Lung (tissue), 9 donors: ENCODE measurements at regions not wholly inside any gene's neighbourhood (a gene's known extent, or its start where the extent isn't known, plus 50 kb on each side); places are given as distances from the start of the nearest gene placed in this dataset.
"Not testable (repeated sequence)": the region's sequence is repeated elsewhere in the genome, so short reads cannot be mapped to it uniquely, and the experiment has no call there.

ENCODE experiments used
- ATAC-seq: fragments of 200-7000 bp; cut with Tn5 transposase; one replicate; pipeline ENCODE4 v1.9.1; 2020; ENCODE audit warnings: moderate number of reproducible peaks; ENCODE audit not compliant: insufficient read depth, low FRiP score
- DNase-seq, 3 donors: peaks; one replicate each; pipeline ENCODE4 v3.0.0-alpha.2; 2013 to 2017
- H3K27ac ChIP-seq, 2 donors: one replicate each; pipeline ENCODE4 v1.5.1; 2013; ENCODE audit warnings: mild to moderate bottlenecking in 2 of 2, moderate library complexity in 2 of 2, control low read depth in 1 of 2, inconsistent platforms in 1 of 2, low read depth in 1 of 2, low read length in 1 of 2
- H3K27me3 ChIP-seq, 3 donors: one replicate each; pipeline ENCODE4 v1.5.1; 2013; ENCODE audit warnings: low read length in 2 of 3; ENCODE audit not compliant: control insufficient read depth in 3 of 3, insufficient read depth in 3 of 3
- H3K36me3 ChIP-seq, 4 donors: one replicate each; pipeline ENCODE4 v1.5.1; 2013; ENCODE audit warnings: low read length in 4 of 4, mild to moderate bottlenecking in 1 of 4, moderate library complexity in 1 of 4; ENCODE audit not compliant: control insufficient read depth in 4 of 4, insufficient read depth in 4 of 4
- H3K4me1 ChIP-seq, 5 donors: one replicate each; pipeline ENCODE4 v1.5.1; 2013; ENCODE audit warnings: low read length in 5 of 5, mild to moderate bottlenecking in 2 of 5, moderate library complexity in 1 of 5; ENCODE audit not compliant: control insufficient read depth in 5 of 5, insufficient read depth in 5 of 5
- H3K4me3 ChIP-seq: one replicate; pipeline ENCODE4 v1.5.1; 2013; ENCODE audit warnings: mild to moderate bottlenecking, control low read depth, moderate library complexity
- H3K9ac ChIP-seq, 2 donors: one replicate each; pipeline ENCODE4 v1.5.1; 2013; ENCODE audit warnings: low read length in 2 of 2, control low read depth in 1 of 2; ENCODE audit not compliant: insufficient read depth in 1 of 2
- H3K9me3 ChIP-seq, 4 donors: one replicate each; pipeline ENCODE4 v1.5.1; 2013; ENCODE audit warnings: low read length in 3 of 4, mild to moderate bottlenecking in 1 of 4, moderate library complexity in 1 of 4; ENCODE audit not compliant: control insufficient read depth in 4 of 4, insufficient read depth in 3 of 4
- WGBS, 2 donors: extraction: QIAGEN DNeasy Blood & Tissue Kit; methylation state at CpG; one replicate each; pipeline ENCODE4 v1.1.7; 2013; 5-methylcytosine and 5-hydroxymethylcytosine counted together
- donor health status: Bipolar disorder and iron deficiency.
- donor health status: healthy.
- donor health status: DM: yes; HTN: yes; CAD: no.

GRCh38 chr1:149708192-149708853 is 74.2 kb upstream of the FCGR1A start:
- not testable (repeated sequence) for H3K36me3 ChIP-seq, H3K4me3 ChIP-seq, H3K4me1 ChIP-seq, H3K27me3 ChIP-seq, H3K27ac ChIP-seq, H3K9ac ChIP-seq, H3K9me3 ChIP-seq
- ATAC-seq (peak; percentile 80), DNase-seq (peak; percentile 88 to 96 (median 92))
- WGBS, 2 donors, result 1 to 2% methylated on average over 12 of the region's 22 CpGs

GRCh38 chr1:149711651-149712050 is 70.8 kb upstream of the FCGR1A start:
- not testable (repeated sequence) for H3K4me1 ChIP-seq, H3K9me3 ChIP-seq, H3K27me3 ChIP-seq, H3K27ac ChIP-seq, H3K9ac ChIP-seq, H3K4me3 ChIP-seq, DNase-seq, H3K36me3 ChIP-seq
- peak; percentile 78 for ATAC-seq
- WGBS, 2 donors, result 33% methylated on average over 1 of the region's 12 CpGs

DNA sequence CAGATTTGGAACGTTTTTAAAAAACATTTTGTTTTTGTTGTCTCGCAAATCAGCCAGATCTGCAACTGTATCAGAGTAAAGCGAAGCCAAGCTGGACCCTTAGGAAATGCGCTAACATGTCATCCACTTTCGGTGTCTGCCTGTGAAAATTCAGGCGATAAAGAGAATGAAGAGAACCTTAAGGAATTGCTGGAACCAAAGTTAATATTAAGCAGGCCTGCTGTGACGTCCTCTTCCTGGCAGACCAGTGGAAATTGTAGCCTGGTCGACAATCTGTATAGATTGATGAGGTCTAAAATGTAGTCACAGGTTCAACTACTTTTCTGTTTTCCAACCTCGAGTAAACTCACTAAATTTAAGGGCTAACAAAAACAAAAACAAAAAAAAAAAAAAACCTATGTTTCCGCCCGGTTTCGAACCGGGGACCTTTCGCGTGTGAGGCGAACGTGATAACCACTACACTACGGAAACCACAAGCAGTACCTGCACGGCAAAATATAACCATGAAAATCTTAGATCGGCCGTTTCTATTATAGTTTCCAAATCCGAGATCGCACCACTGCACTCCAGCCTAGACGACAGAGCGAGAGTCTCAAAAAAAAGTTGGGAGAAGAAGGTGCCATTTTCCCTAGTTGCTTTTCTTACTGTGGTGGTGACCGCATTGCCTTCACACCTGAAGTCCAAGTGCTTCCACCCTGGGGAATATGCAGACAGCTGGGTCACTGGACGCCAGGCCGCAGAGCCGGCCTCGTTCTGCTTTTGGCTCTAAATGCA is 70.2 kb upstream of the FCGR1A start:
- WGBS, 2 donors, result 17 to 22% methylated on average over 22 to 23 of the region's 30 CpGs
- not testable (repeated sequence) for H3K36me3 ChIP-seq, H3K4me3 ChIP-seq, ATAC-seq, H3K4me1 ChIP-seq, H3K9me3 ChIP-seq, H3K27me3 ChIP-seq, H3K27ac ChIP-seq
- peak; percentile 83 to 91 (median 91) for DNase-seq
- H3K9ac ChIP-seq, result peak overlapping the region in 1 of 2 donors; percentile 23

DNA sequence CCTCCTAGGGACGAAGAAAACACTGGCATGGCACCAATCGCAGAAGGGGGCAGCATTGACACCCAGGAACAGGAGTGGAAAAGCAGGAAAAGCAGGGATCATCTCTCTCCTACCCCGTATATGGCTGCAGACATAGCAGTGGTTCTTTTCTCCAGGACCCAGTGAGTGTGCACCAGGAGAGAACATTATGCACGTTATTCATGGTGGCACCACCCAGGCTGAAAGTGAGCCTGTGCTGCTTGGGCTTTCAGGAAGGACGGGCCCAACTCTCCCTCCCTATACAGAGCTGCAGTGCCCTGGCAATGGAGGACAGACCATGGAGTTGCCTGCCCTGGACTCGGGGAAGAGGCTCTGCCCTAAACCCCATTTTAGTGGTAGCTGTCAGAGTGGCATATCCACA is 69.0 kb upstream of the FCGR1A start:
- H3K4me1 ChIP-seq, H3K27me3 ChIP-seq, ATAC-seq, H3K36me3 ChIP-seq, H3K9ac ChIP-seq, H3K4me3 ChIP-seq, DNase-seq, H3K27ac ChIP-seq, H3K9me3 ChIP-seq: not testable (repeated sequence)
- WGBS, 2 donors, result 49 to 84% methylated on average over 2 of the region's 6 CpGs

DNA sequence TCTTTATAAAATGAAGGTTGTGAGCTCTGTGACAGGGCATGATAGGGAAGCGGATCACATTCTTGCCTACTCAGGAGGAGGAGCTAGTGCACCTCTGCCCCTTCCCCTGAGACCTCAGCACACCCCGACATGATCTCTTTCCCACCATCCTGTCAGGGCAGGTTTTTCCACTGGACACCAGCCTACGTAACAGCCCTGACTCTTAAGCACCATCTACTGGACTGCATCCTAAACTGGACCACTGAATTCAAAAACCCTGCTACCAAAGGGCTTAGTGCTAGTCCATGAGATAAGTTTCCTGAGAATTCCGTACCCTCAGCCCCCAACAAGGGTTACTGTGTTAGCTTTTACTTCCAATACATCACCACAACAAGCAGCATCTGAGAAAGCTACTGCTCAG is 68.5 kb upstream of the FCGR1A start:
- not testable (repeated sequence) for H3K27me3 ChIP-seq, DNase-seq, H3K9ac ChIP-seq, H3K4me3 ChIP-seq, ATAC-seq, H3K36me3 ChIP-seq, H3K4me1 ChIP-seq, H3K9me3 ChIP-seq, H3K27ac ChIP-seq
- WGBS, 2 donors, result 56 to 77% methylated on average over 1 of the region's 4 CpGs

- H3K27ac ChIP-seq, DNase-seq, ATAC-seq, H3K4me1 ChIP-seq, H3K36me3 ChIP-seq, H3K4me3 ChIP-seq, H3K27me3 ChIP-seq, H3K9ac ChIP-seq, H3K9me3 ChIP-seq: not testable (repeated sequence)
- WGBS, 2 donors, result no CpG with 5 or more reads among the region's 3 CpGs
These were observed 57.7 kb upstream of the FCGR1A start for GRCh38 chr1:149724618-149725302.

GRCh38 chr1:149726688-149727087 is 55.8 kb upstream of the FCGR1A start:
- 72 to 73% methylated on average over 3 to 4 of the region's 4 CpGs for WGBS, 2 donors
- H3K36me3 ChIP-seq, ATAC-seq, DNase-seq, H3K4me1 ChIP-seq, H3K27me3 ChIP-seq, H3K9me3 ChIP-seq, H3K27ac ChIP-seq, H3K9ac ChIP-seq, H3K4me3 ChIP-seq: not testable (repeated sequence)

- no CpG with 5 or more reads among the region's 3 CpGs for WGBS, 2 donors
- not testable (repeated sequence) for H3K27ac ChIP-seq, DNase-seq, H3K27me3 ChIP-seq, H3K4me1 ChIP-seq, H3K9ac ChIP-seq, H3K9me3 ChIP-seq, H3K4me3 ChIP-seq, ATAC-seq, H3K36me3 ChIP-seq
These were observed 53.9 kb upstream of the FCGR1A start for GRCh38 chr1:149728598-149728997.
